ENCODE measurements at regions not wholly inside any gene's neighbourhood (a gene's known extent, or its start where the extent isn't known, plus 50 kb on each side); places are given as distances from the start of the nearest gene placed in this dataset.

- 40% methylated on average over 3 of the region's 3 CpGs for WGBS
- Histone ChIP-seq H3K4me1 (ENCODE audit: control insufficient read depth in 4 of 4, insufficient read depth in 4 of 4, low read length in 3 of 4) (no peaks in the 10 kb centered on the region), H3K36me3 (ENCODE audit: control insufficient read depth in 4 of 4, insufficient read depth in 3 of 4, low read depth in 1 of 4, low read length in 3 of 4) (no peaks in the 10 kb centered on the region), H3K27me3 (ENCODE audit: control insufficient read depth in 4 of 4, insufficient read depth in 4 of 4, low read length in 3 of 4) (no peaks in the 10 kb centered on the region), H3K9me3 (ENCODE audit: control insufficient read depth in 4 of 4, low read length in 3 of 4) (no peaks in the 10 kb centered on the region), H3K4me3 (ENCODE audit: low read depth in 1 of 3, low read length in 3 of 3) (no peak overlapping the region), H3K27ac (ENCODE audit: low read depth in 1 of 2, low read length in 2 of 2) (no peak overlapping the region), H3K9ac (ENCODE audit: low read depth in 1 of 2, low read length in 2 of 2) (no peak overlapping the region)
- no peak for DNase-seq (ENCODE audit: low spot score)
- TF ChIP-seq HNF4G (IDR thresholded peaks at IDR 0.05) (no peak), TAF1 (conservative IDR thresholded peaks at IDR 0.05) (no peak), ZBTB33 (IDR thresholded peaks at IDR 0.05) (no peak), GABPA (IDR thresholded peaks at IDR 0.05 in 1 of 2, conservative IDR thresholded peaks at IDR 0.05 in 1 of 2) (no peak), JUND (IDR thresholded peaks at IDR 0.05) (no peak), HNF4A (conservative IDR thresholded peaks at IDR 0.05) (no peak), EGR1 (IDR thresholded peaks at IDR 0.05; ENCODE audit: low read depth in 2 of 2) (no peak), FOXA1 (IDR thresholded peaks at IDR 0.05) (no peak), YY1 (IDR thresholded peaks at IDR 0.05) (no peak), REST (IDR thresholded peaks at IDR 0.05) (no peak)
Measured at GRCh38 chr14:40983604-40984003, 623.1 kb upstream of the LRFN5 start.

GRCh38 chr14:40981247-40981646 lies 625.4 kb upstream of the LRFN5 start:
- H3K9ac ChIP-seq (ENCODE audit: low read depth in 1 of 2, low read length in 2 of 2) = no peak overlapping the region
- no peaks in the 10 kb centered on the region for H3K27me3 ChIP-seq (ENCODE audit: control insufficient read depth in 4 of 4, insufficient read depth in 4 of 4, low read length in 3 of 4)
- no peak for DNase-seq (ENCODE audit: low spot score)
- no peak overlapping the region for H3K27ac ChIP-seq (ENCODE audit: low read depth in 1 of 2, low read length in 2 of 2)
- no peaks in the 10 kb centered on the region for H3K9me3 ChIP-seq (ENCODE audit: control insufficient read depth in 4 of 4, low read length in 3 of 4)
- no peaks in the 10 kb centered on the region for H3K4me1 ChIP-seq (ENCODE audit: control insufficient read depth in 4 of 4, insufficient read depth in 4 of 4, low read length in 3 of 4)
- H3K4me3 ChIP-seq (ENCODE audit: low read depth in 1 of 3, low read length in 3 of 3) = no peak overlapping the region
- no peak for TF ChIP-seq TAF1 (conservative IDR thresholded peaks at IDR 0.05)
- no peak for TF ChIP-seq MAX (IDR thresholded peaks at IDR 0.05)
- TF ChIP-seq RXRA (IDR thresholded peaks at IDR 0.05) = no peak
- no peak for TF ChIP-seq CTCF (IDR thresholded peaks at IDR 0.05; ENCODE audit: low read depth, low read length, missing input control)
- TF ChIP-seq FOXA2 (IDR thresholded peaks at IDR 0.05) = no peak
- no peak for TF ChIP-seq HNF4A (conservative IDR thresholded peaks at IDR 0.05)
- no peak for TF ChIP-seq FOXA1 (IDR thresholded peaks at IDR 0.05)
- TF ChIP-seq ZBTB33 (IDR thresholded peaks at IDR 0.05) = no peak
- no peak for TF ChIP-seq RAD21 (IDR thresholded peaks at IDR 0.05)
- no peak for TF ChIP-seq EGR1 (IDR thresholded peaks at IDR 0.05; ENCODE audit: low read depth in 2 of 2)
- no peak for TF ChIP-seq ATF3 (IDR thresholded peaks at IDR 0.05)
- TF ChIP-seq YY1 (IDR thresholded peaks at IDR 0.05) = no peak
- TF ChIP-seq GABPA (IDR thresholded peaks at IDR 0.05 in 1 of 2, conservative IDR thresholded peaks at IDR 0.05 in 1 of 2) = no peak
- no peak for TF ChIP-seq NR2F2 (IDR thresholded peaks at IDR 0.05)
- no peak for TF ChIP-seq SP1 (IDR thresholded peaks at IDR 0.05)
- TF ChIP-seq JUND (IDR thresholded peaks at IDR 0.05) = no peak
- TF ChIP-seq HNF4G (IDR thresholded peaks at IDR 0.05) = no peak
- TF ChIP-seq REST (IDR thresholded peaks at IDR 0.05) = no peak
- H3K36me3 ChIP-seq (ENCODE audit: control insufficient read depth in 4 of 4, insufficient read depth in 3 of 4, low read depth in 1 of 4, low read length in 3 of 4) = no peaks in the 10 kb centered on the region
- WGBS = 82% methylated on average over 3 of the region's 3 CpGs
